ENCODE measurements at regions not wholly inside any gene's neighbourhood (a gene's known extent, or its start where the extent isn't known, plus 50 kb on each side); places are given as distances from the start of the nearest gene placed in this dataset.

- no peak overlapping the region for H3K4ac ChIP-seq (ENCODE audit: low read depth, low read length)
- H3K4me1 ChIP-seq (ENCODE audit: insufficient read depth, low read length): no peaks in the 10 kb centered on the region
- no peak overlapping the region for H4K5ac ChIP-seq (ENCODE audit: insufficient read length, low read depth, low read length)
- no peak overlapping the region for H3K9ac ChIP-seq (ENCODE audit: extremely low read depth, insufficient read length, low read length)
- Mint-ChIP-seq H3K36me3 (ENCODE audit: insufficient read depth in 1 of 3, low read depth in 3 of 3) (0 out of 7 replicates have a peak, but pooled peaks cover 0 to 4% (median 0%) of the 10 kb centered on the region in 3 experiments), H3K4me3 (no peak overlapping the region), H3K4me1 (peaks cover 5 to 17% of the 10 kb centered on the region in 2 experiments), H3K27me3 (ENCODE audit: low read depth) (peaks cover 1% of the 10 kb centered on the region; the same call in 1 of the 2 replicates), H3K9me3 (peaks cover 4 to 7% of the 10 kb centered on the region in 2 experiments), H3K27ac (no peak overlapping the region)
- no peak overlapping the region for H4K8ac ChIP-seq (replicated peaks; ENCODE audit: insufficient read length, low read depth, low read length)
- no peak overlapping the region for H2AFZ ChIP-seq (ENCODE audit: low read length)
- no peak overlapping the region for H3K27ac ChIP-seq (ENCODE audit: insufficient read length, low read depth, low read length)
- H2BK120ac ChIP-seq (ENCODE audit: low read depth, low read length, poor library complexity, severe bottlenecking): no peak overlapping the region
- H2BK15ac ChIP-seq (ENCODE audit: low read depth, low read length): no peak overlapping the region
- no peak overlapping the region for H2AK5ac ChIP-seq (ENCODE audit: insufficient read length, low read length)
- no peaks in the 10 kb centered on the region for H3K27me3 ChIP-seq (ENCODE audit: insufficient read depth, low read length)
- no peaks in the 10 kb centered on the region for H3K9me3 ChIP-seq (ENCODE audit: control insufficient read depth, low read depth, low read length)
- H3T11ph ChIP-seq (ENCODE audit: low read length): no peak overlapping the region
- no peak overlapping the region for H3K14ac ChIP-seq (ENCODE audit: insufficient read depth, low read length)
- no peak overlapping the region for H3K18ac ChIP-seq (ENCODE audit: insufficient read length, low read depth, low read length)
- no peak overlapping the region for H3K56ac ChIP-seq (ENCODE audit: insufficient read length, low read depth, low read length)
- no peak overlapping the region for H3K4me2 ChIP-seq (ENCODE audit: insufficient read depth, insufficient read length, low read length)
- no peaks in the 10 kb centered on the region for H4K20me1 ChIP-seq (ENCODE audit: control insufficient read depth, insufficient read depth, insufficient read length)
- no peak for TF ChIP-seq CTCF (conservative IDR thresholded peaks at IDR 0.05)
- no peaks in the 10 kb centered on the region for H3K23me2 ChIP-seq (ENCODE audit: insufficient read length, low read depth, low read length, poor library complexity, severe bottlenecking)
- no peak overlapping the region for H2BK20ac ChIP-seq (ENCODE audit: low read depth, low read length, poor library complexity, severe bottlenecking)
- no peak overlapping the region for H2BK12ac ChIP-seq (ENCODE audit: insufficient read length, low read depth, low read length)
- no peaks in the 10 kb centered on the region for H3K79me1 ChIP-seq (ENCODE audit: insufficient read depth, low read depth, low read length, poor library complexity, severe bottlenecking)
- DNase-seq: no peak
- no peak overlapping the region for H4K91ac ChIP-seq (ENCODE audit: insufficient read length, low read depth, low read length)
- H2BK5ac ChIP-seq (ENCODE audit: insufficient read length, low read length): no peak overlapping the region
- no CpG with 5 or more reads among the region's 5 CpGs for WGBS (ENCODE audit: extremely low coverage, insufficient read length, low lambda C conversion rate)
- H3K23ac ChIP-seq (ENCODE audit: insufficient read length, low read depth, low read length): no peak overlapping the region
- H3K79me2 ChIP-seq (ENCODE audit: insufficient read depth, low read length): no peaks in the 10 kb centered on the region
Observed at GRCh38 chr6:12528136-12528535, 188.4 kb upstream of the PHACTR1 start.

All from H9 (cell line).